Body of pancreas (tissue), 4 donors: ENCODE measurements at regions not wholly inside any gene's neighbourhood (a gene's known extent, or its start where the extent isn't known, plus 50 kb on each side); places are given as distances from the start of the nearest gene placed in this dataset.
A peak's percentile ranks its signal among the peaks of the same experiment; 100 is the strongest.

Source experiments
- ATAC-seq: fragments of 150-250 bp; one replicate; pipeline ENCODE4 v1.9.1; 2016
- DNase-seq, 4 donors: peaks; one replicate each; pipeline ENCODE4 v3.0.0-alpha.2; 2019
- H3K27ac ChIP-seq, 4 donors: fragments of 200-600 bp; sonication (generic); 1 replicate in 3 of 4; 2 replicates in 1 of 4; pipeline versions ENCODE4 v1.5.1 to v1.6.1; 2016 to 2019; ENCODE audit warnings: mild to moderate bottlenecking in 1 of 4, mixed read lengths in 1 of 4, moderate library complexity in 1 of 4
- H3K27me3 ChIP-seq, 2 donors: fragments of 200-600 bp; sonication (generic); one replicate each; pipeline ENCODE4 v1.6.0; 2016; ENCODE audit warnings: mild to moderate bottlenecking in 1 of 2
- H3K36me3 ChIP-seq, 2 donors: fragments of 200-600 bp; sonication (generic); replicated peaks in 1 of 2; 2 replicates each; pipeline ENCODE4 v1.5.1; 2016; ENCODE audit warnings: low read depth in 2 of 2; ENCODE audit not compliant: insufficient read depth in 1 of 2
- H3K4me1 ChIP-seq: fragments of 200-600 bp; sonication (generic); one replicate; pipeline ENCODE4 v1.6.0; 2016
- H3K4me3 ChIP-seq, 2 donors: fragments of 200-600 bp; sonication (generic); 1 replicate in 1 of 2; 2 replicates in 1 of 2; pipeline ENCODE4 v1.5.1; 2016 to 2019
- H3K9me3 ChIP-seq, 3 donors: fragments of 200-600 bp; sonication (generic); 1 replicate in 2 of 3; 2 replicates in 1 of 3; pipeline ENCODE4 v1.5.1; 2016
- CTCF ChIP-seq, 7 experiments: fragments of 450-650 bp in 4 of 7; fragments of 200-600 bp in 3 of 7; sonication (generic) in 3 of 7; IDR thresholded peaks; one replicate each; pipeline ENCODE4 v1.5.1; 2016 to 2019; ENCODE audit warnings: antibody characterized with exemption in 7 of 7
- POLR2A ChIP-seq, 3 donors: fragments of 450-650 bp; IDR thresholded peaks; one replicate each; pipeline ENCODE4 v1.6.1; 2016; ENCODE audit warnings: antibody characterized with exemption in 3 of 3, mild to moderate bottlenecking in 2 of 3
- WGBS, 2 donors: methylation state at CpG; one replicate each; pipeline ENCODE4 v1.1.5; 2017; 5-methylcytosine and 5-hydroxymethylcytosine counted together
- intact Hi-C: fragments of 100-400 bp; cut with DNase I; formaldehyde crosslinking; loops from one replicate; pipeline ENCODE4 v1.15.1; 2023

GRCh38 chr1:82565546-82565945 is 764.8 kb downstream of the ADGRL2 start:
- WGBS, 2 donors: 37 to 38% methylated on average over 6 of the region's 6 CpGs
- peak overlapping the region in 2 of 4 donors; percentile 16 to 34 for H3K27ac ChIP-seq
- no peaks in the 10 kb centered on the region for H3K27me3 ChIP-seq
- no peak overlapping the region for H3K4me3 ChIP-seq
- peak; percentile 38 for ATAC-seq
- DNase-seq: peak in 3 of 4 donors; percentile 10 to 31 (median 13)
- no peaks in the 10 kb centered on the region for H3K36me3 ChIP-seq
- TF ChIP-seq POLR2A (IDR thresholded peaks at IDR 0.05) (no peak), CTCF (IDR thresholded peaks at IDR 0.05) (no peak)
- intact Hi-C loops: no loop called here
- no peaks in the 10 kb centered on the region for H3K9me3 ChIP-seq
- peaks cover 6% of the 10 kb centered on the region for H3K4me1 ChIP-seq

GRCh38 chr1:82565146-82565545 is 764.4 kb downstream of the ADGRL2 start:
- DNase-seq (peak in 2 of 4 donors; percentile 3 to 6), ATAC-seq (peak; percentile 56)
- TF ChIP-seq CTCF (IDR thresholded peaks at IDR 0.05) (peak in 1 of 7 experiments; percentile 3), POLR2A (IDR thresholded peaks at IDR 0.05) (no peak)
- no peaks in the 10 kb centered on the region for H3K36me3 ChIP-seq
- intact Hi-C loops: no loop called here
- H3K27me3 ChIP-seq: no peaks in the 10 kb centered on the region
- H3K9me3 ChIP-seq: no peaks in the 10 kb centered on the region
- no peak overlapping the region for H3K4me3 ChIP-seq
- H3K4me1 ChIP-seq: peaks cover 6% of the 10 kb centered on the region
- WGBS, 2 donors: 34 to 51% methylated on average over 3 of the region's 3 CpGs
- peak overlapping the region in 2 of 4 donors; percentile 16 to 34 for H3K27ac ChIP-seq

GRCh38 chr1:82564333-82564732 is 763.6 kb downstream of the ADGRL2 start:
- intact Hi-C loops: no loop called here
- Histone ChIP-seq H3K4me3 (no peak overlapping the region), H3K9me3 (no peaks in the 10 kb centered on the region), H3K4me1 (peaks cover 6% of the 10 kb centered on the region), H3K36me3 (no peaks in the 10 kb centered on the region), H3K27ac (no peak overlapping the region), H3K27me3 (no peaks in the 10 kb centered on the region)
- 48 to 54% methylated on average over 2 of the region's 2 CpGs for WGBS, 2 donors
- ATAC-seq: no peak
- peak in 2 of 4 donors; percentile 4 to 5 for DNase-seq
- TF ChIP-seq CTCF (IDR thresholded peaks at IDR 0.05) (no peak), POLR2A (IDR thresholded peaks at IDR 0.05) (no peak)

GRCh38 chr1:82562448-82562847 is 761.7 kb downstream of the ADGRL2 start:
- WGBS, 2 donors: 68 to 88% methylated on average over 2 of the region's 2 CpGs
- Histone ChIP-seq H3K36me3 (no peaks in the 10 kb centered on the region), H3K27ac (no peak overlapping the region), H3K4me1 (peaks cover 6% of the 10 kb centered on the region), H3K4me3 (no peak overlapping the region), H3K9me3 (no peaks in the 10 kb centered on the region), H3K27me3 (no peaks in the 10 kb centered on the region)
- DNase-seq (no peak), ATAC-seq (no peak)
- TF ChIP-seq CTCF (IDR thresholded peaks at IDR 0.05) (no peak), POLR2A (IDR thresholded peaks at IDR 0.05) (no peak)
- intact Hi-C loops: no loop called here

GRCh38 chr1:82560566-82560965 is 759.8 kb downstream of the ADGRL2 start:
- no peaks in the 10 kb centered on the region for H3K27me3 ChIP-seq
- peaks cover 6% of the 10 kb centered on the region for H3K4me1 ChIP-seq
- H3K4me3 ChIP-seq: no peak overlapping the region
- no peak for ATAC-seq
- no peak for TF ChIP-seq CTCF (IDR thresholded peaks at IDR 0.05)
- no peak for TF ChIP-seq POLR2A (IDR thresholded peaks at IDR 0.05)
- H3K36me3 ChIP-seq: no peaks in the 10 kb centered on the region
- no peak overlapping the region for H3K27ac ChIP-seq
- intact Hi-C loops: no loop called here
- no peak for DNase-seq
- H3K9me3 ChIP-seq: no peaks in the 10 kb centered on the region
